ENCODE measurements at regions not wholly inside any gene's neighbourhood (a gene's known extent, or its start where the extent isn't known, plus 50 kb on each side); places are given as distances from the start of the nearest gene placed in this dataset.

DNA sequence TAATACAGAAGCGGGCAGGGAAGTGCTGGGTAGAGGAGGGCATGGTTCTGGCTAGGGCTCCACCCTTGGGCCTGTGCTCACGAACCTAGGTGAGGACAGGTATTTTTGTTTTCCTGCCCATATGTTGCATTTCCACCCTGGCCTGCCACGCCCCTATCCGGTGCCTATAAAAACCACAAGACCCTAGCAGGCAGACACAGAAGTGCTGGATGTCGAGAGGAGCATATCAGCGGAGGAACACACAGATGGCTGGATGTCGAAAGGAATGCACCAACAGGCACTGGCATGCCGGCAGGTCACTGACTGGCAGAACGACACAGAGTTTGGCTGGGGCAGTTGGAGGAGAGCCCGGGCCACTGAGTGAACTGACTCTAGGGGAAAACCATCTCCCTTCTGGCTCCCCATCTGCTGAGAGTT lies 316.6 kb upstream of the BOD1L1 start:
- no peak for DNase-seq

- no peak for DNase-seq
These were observed 320.4 kb upstream of the BOD1L1 start for GRCh38 chr4:13947921-13948320.

DNA sequence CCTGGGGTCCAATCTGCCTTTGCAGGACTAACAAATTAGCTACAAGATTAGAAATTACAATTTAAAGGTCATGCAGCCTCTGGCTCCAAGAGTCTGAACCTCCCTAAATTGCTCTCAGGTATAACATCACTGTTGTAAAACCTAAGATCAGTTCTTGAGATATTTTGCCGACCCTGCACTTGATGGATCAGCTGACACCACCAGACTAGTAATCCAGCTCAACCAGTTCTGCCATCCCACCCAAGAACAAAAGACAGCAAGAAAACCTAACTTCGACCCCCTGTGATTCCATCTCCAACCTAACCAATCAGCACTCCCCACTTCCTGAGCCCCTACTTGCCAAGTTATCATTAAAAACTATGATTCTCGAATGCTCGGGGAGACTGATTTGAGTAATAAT lies 323.0 kb upstream of the BOD1L1 start:
- no peak for DNase-seq

GRCh38 chr4:13953083-13953482 lies 325.6 kb upstream of the BOD1L1 start:
- no peak for DNase-seq

- no peak for DNase-seq
These were observed 328.0 kb upstream of the BOD1L1 start for GRCh38 chr4:13955551-13955950.

GRCh38 chr4:13956947-13957346 lies 329.4 kb upstream of the BOD1L1 start:
- DNase-seq = no peak

DNA sequence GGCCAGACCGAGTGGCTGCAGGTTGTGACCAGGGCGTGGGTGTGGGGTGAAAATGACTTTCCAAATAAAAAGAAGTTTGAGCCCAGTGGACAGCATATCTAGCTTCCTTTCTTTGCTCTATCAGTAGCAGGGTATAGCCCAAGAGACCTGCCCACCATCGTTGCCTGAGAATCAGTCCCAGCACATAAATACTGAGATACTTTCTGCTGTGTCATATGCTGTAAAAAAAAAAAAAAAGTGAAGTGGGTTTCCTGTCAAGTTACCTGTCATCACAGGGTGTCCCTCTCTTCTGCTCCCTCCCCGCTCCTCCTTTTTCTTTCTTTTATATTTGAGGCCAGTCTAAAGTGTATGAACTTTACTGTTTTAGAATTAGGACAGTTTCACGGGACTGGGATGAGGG lies 330.3 kb upstream of the BOD1L1 start:
- DNase-seq = no peak

- DNase-seq = no peak
These were observed 336.1 kb upstream of the BOD1L1 start for GRCh38 chr4:13963601-13964000.

GRCh38 chr4:13966231-13967195 lies 339.0 kb upstream of the BOD1L1 start:
- no peak for DNase-seq

DNA sequence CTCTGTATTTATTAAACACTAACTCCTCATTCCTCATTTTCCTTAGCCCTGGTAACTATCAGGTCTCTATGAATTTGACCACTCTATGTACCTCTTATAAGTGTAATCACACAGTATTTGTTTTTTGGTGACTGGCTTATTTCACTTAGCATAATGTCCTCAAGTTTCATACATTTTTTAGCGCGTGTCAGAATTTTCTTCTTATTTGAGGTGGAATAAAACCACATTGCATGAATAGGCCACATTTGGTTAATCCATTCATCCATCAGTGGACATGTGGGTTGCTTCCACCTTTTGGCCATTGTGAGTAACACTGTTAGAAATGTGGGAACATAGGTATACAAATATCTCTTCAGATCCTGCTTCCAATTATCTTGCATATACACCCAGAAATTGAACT lies 341.2 kb upstream of the BOD1L1 start:
- no peak for DNase-seq

DNA sequence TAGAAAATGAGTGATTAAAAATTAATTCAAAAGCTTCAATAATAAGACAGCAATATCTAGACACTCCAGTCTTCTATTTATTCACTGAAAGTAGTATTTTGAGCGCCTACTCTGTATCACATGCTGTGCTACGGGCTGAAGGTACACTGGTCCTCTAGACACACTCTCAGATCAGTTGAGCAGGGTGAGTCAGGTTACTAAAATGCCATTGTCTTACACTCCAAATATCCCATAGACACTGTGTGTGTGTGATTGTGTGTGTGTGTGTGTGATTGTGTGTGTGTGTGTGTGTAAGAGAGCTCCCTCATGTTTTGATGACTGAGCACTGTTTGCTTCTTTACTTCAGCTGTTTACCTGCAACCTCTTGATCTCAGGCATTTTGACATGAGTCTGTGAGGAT lies 342.8 kb upstream of the BOD1L1 start:
- DNase-seq = no peak

- DNase-seq = no peak
These were observed 350.2 kb upstream of the BOD1L1 start for GRCh38 chr4:13977746-13978145.

- no peak for DNase-seq
These were observed 353.1 kb upstream of the BOD1L1 start for GRCh38 chr4:13980317-13981310.

- no peak for DNase-seq
These were observed 354.0 kb upstream of the BOD1L1 start for GRCh38 chr4:13981499-13981898.

GRCh38 chr4:13982010-13982409 lies 354.5 kb upstream of the BOD1L1 start:
- no peak for DNase-seq

DNA sequence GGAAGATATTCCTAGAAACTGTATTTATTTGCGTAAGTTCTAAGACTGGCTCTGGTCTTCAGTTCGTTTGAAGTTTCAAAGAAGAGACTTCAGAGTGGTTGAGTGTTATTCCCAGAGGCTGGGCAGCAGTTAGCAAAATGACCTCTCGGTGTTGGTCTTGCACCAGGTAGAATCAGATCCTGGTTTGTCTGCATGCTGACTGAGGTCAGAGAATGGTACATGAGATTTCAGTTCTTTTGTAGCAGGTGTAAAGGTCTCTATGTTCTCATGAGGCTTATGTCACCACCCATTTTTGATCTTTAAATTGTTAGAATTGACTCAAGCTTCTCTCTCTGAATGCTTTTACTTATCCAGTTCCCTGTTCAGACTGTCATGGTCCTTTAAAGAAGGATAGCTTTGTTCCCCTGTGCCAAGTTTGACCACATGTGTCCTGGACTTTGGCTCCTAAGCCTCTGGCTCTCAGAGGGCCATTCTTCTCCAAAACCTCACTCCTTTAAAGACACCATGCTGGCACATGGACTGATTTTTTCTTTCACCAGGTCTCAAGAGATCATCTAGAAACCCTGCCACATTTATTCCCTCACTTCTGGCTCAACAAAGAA lies 355.8 kb upstream of the BOD1L1 start:
- DNase-seq = no peak

DNA sequence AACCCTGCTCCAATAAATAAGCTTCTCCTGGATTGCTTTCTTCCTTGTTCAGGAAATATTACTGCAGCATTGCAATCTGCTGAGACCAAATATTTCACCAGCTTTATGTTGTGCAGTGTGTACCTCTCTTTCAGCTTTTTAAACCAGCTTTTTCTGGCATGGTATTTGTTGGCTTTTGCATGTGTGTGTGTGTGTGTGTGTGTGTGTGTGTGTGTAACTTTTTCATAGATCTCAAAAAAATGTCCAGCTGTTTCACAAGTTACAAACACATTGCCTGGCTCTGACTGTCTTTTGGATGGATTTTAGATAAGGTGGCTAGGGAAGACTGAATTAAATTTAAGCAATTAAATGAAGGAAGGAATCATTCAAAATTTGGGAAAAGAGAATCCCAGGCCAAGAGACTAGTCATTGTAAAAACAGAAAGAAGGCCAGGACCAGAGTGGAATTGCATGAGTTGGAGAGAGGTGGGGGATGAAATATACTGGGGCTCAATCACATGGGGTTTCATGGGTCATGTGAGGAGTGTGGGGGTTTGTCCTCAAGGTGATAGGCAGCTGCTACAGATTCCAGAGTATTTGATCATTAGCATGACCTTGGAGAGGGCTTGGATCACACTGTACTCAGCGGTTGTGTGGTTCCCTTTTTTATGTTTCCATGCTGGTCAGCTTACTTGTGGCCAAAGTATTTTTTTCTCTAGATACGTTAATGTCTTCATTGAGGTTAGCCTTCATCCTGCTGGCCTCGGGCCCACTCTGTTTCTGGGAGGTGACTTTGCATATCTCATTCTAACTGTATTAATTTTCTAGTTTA lies 357.7 kb upstream of the BOD1L1 start:
- DNase-seq = no peak

DNA sequence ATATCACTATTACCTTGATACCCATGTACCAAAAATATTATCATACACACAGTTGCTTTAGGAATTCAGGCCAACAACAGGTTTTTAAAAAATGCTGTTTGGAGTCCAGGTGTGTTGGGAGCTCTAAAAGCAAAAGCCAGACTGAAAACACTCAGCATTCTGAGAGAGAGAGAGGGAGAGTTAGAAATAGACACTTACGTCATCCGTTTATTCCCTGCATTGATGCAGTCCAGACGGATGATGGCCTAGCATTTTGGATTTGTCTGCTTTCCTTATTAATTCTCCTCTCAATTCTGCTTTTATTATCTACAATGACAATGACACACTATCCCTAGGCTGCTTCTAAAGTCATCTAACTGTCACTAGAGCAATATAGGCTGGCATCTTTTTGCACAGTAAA lies 358.3 kb upstream of the BOD1L1 start:
- DNase-seq = no peak

GRCh38 chr4:13986548-13986947 lies 359.0 kb upstream of the BOD1L1 start:
- no peak for DNase-seq

DNA sequence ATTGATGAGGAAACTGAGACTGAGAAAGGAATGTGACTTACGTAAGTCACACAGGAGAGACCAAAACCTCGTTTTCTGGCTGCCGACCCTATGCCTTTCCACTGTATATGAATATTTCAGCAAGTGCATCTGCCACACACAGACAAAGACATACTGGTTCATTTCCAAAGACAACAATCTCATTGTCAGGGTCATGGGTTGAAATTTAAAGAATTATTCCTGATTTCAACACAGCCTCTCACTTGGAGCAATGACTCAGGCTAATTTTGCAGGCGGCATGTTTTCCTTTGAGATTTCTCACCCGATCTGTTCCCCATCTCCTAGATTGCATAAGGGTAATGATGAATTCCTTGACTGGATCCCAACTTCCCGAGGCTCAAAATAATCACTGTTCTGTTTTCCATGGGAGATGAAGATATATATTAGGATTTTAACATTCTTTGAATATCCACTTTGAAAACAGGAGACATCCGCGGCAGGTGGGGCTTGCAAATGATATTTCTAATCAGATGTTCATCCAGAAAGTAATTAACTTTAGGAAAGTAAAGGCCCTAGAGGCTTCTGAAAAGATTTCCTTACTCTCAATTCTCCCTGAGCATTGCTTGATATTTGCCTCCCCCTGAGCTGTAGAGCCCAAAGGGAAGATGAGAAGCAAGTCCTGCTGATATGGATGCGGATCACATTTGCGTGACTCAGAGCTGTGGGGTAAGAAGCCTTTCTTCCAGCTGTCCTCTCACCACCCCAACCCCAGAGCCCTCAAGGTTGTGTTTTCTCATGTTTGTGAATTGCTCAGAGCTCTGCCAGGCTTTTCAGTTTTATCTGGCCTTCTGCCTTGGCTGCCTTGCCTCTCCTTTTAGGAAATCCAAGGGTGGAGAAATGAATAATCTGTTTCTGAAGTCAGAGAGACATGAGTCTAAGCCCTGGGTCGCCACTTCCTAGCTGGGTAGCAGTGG lies 361.1 kb upstream of the BOD1L1 start:
- DNase-seq = no peak

DNA sequence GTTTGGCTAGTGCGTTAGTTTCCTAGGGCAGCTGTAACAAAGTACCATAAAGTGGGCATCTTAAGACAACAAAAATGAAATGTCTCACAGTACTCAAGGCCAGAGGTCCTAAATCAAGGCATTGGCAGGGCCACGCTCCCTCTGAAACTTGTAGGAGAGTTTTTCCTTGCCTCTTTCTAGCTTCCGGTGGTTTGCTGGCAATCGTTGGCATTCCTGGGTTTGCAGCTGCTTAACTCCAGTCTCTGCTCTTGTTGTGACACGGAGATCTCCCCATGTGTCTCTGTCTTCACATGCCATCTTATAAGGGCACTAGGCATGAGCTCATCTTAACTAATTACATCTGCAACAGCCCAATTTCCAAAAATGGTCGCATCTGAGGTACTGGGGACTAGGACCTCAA lies 362.0 kb upstream of the BOD1L1 start:
- DNase-seq = no peak
